ENCODE measurements at regions not wholly inside any gene's neighbourhood (a gene's known extent, or its start where the extent isn't known, plus 50 kb on each side); places are given as distances from the start of the nearest gene placed in this dataset.
"Not testable (repeated sequence)": the region's sequence is repeated elsewhere in the genome, so short reads cannot be mapped to it uniquely, and the experiment has no call there.

DNA sequence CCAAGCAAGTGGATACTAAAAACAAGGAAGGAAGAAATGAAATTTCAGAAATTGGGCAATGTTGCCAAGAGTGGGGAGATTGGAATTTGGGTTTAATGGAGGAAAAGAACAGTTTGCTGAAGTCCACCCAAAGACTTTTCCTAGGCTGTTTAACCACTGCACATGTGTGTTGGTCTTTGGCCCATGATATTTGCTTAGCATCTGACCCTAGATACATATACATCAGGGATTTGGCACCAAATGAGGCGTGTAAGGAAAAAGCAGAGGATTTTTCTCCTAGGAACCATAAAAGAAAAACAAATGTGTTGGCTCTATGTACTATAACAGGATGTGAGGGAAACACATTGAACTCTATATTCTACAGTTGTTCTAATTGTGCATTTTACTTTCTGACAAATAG is 80.7 kb upstream of the CD28 start:
- TF ChIP-seq ETS1 (IDR thresholded peaks at IDR 0.05): no peak
- TF ChIP-seq NANOG (IDR thresholded peaks at IDR 0.05; ENCODE audit: borderline replicate concordance): no peak
- no peak for TF ChIP-seq CREB1 (CRISPR knock-in tag; IDR thresholded peaks at IDR 0.05; ENCODE audit: low read depth)
- no peak for TF ChIP-seq ZNF114 (CRISPR knock-in tag; IDR thresholded peaks at IDR 0.05)
- TF ChIP-seq EZH2 (IDR thresholded peaks at IDR 0.05; ENCODE audit: low read depth, unreplicated experiment): no peak
- TF ChIP-seq, protein P1, sequence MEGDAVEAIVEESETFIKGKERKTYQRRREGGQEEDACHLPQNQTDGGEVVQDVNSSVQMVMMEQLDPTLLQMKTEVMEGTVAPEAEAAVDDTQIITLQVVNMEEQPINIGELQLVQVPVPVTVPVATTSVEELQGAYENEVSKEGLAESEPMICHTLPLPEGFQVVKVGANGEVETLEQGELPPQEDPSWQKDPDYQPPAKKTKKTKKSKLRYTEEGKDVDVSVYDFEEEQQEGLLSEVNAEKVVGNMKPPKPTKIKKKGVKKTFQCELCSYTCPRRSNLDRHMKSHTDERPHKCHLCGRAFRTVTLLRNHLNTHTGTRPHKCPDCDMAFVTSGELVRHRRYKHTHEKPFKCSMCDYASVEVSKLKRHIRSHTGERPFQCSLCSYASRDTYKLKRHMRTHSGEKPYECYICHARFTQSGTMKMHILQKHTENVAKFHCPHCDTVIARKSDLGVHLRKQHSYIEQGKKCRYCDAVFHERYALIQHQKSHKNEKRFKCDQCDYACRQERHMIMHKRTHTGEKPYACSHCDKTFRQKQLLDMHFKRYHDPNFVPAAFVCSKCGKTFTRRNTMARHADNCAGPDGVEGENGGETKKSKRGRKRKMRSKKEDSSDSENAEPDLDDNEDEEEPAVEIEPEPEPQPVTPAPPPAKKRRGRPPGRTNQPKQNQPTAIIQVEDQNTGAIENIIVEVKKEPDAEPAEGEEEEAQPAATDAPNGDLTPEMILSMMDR (conservative IDR thresholded peaks at IDR 0.05; ENCODE audit: low read depth in 2 of 2): no peak

GRCh38 chr2:203626247-203626646 is 80.2 kb upstream of the CD28 start:
- not testable (repeated sequence) for ATAC-seq; H3K4me1 Mint-ChIP-seq; H3K4me3 ChIP-seq; H3K4me3 Mint-ChIP-seq; H3K27me3 Mint-ChIP-seq (ENCODE audit: insufficient read depth, low read depth, poor library complexity); H3K36me3 ChIP-seq (ENCODE audit: insufficient read depth); H3F3A ChIP-seq (replicated peaks; ENCODE audit: low read depth); H3K79me2 ChIP-seq (replicated peaks; ENCODE audit: insufficient read depth); H3K4me2 ChIP-seq; H3K27ac ChIP-seq (ENCODE audit: low read depth); H3K9me3 Mint-ChIP-seq; H3K9me2 ChIP-seq (ENCODE audit: insufficient read depth); H4K20me1 ChIP-seq (replicated peaks; ENCODE audit: insufficient read depth); H3K36me3 Mint-ChIP-seq (ENCODE audit: low read depth); H3K27ac Mint-ChIP-seq; DNase-seq (ENCODE audit: low spot score); H3K27me3 ChIP-seq (ENCODE audit: insufficient read depth); H3K4me1 ChIP-seq (ENCODE audit: insufficient read depth)
- peak overlapping the region; percentile 43; the same call in 1 of the 2 replicates for H2AFZ ChIP-seq

More for the DNA sequence above, 80.7 kb upstream of the CD28 start:
- no peak overlapping the region for H3K27ac Mint-ChIP-seq
- no peaks in the 10 kb centered on the region for H3K9me3 Mint-ChIP-seq
- Histone ChIP-seq H4K20me1 (replicated peaks; ENCODE audit: insufficient read depth) (no peaks in the 10 kb centered on the region), H2AFZ (peak overlapping the region; percentile 43; the same call in 1 of the 2 replicates), H3K36me3 (ENCODE audit: insufficient read depth) (no peaks in the 10 kb centered on the region), H3K27me3 (ENCODE audit: insufficient read depth) (no peaks in the 10 kb centered on the region), H3K27ac (ENCODE audit: low read depth) (no peak overlapping the region), H3K79me2 (replicated peaks; ENCODE audit: insufficient read depth) (no peaks in the 10 kb centered on the region), H3K9me2 (ENCODE audit: insufficient read depth) (no peaks in the 10 kb centered on the region), H3K4me1 (ENCODE audit: insufficient read depth) (no peaks in the 10 kb centered on the region), H3F3A (replicated peaks; ENCODE audit: low read depth) (no peaks in the 10 kb centered on the region), H3K4me2 (no peak overlapping the region), H3K4me3 (no peak overlapping the region)
- ATAC-seq (no peak), DNase-seq (ENCODE audit: low spot score) (no peak)
- H3K4me3 Mint-ChIP-seq: no peak overlapping the region
- no peaks in the 10 kb centered on the region for H3K4me1 Mint-ChIP-seq
- peaks cover 5% of the 10 kb centered on the region for H3K27me3 Mint-ChIP-seq (ENCODE audit: insufficient read depth, low read depth, poor library complexity)
- H3K36me3 Mint-ChIP-seq (ENCODE audit: low read depth): no peaks in the 10 kb centered on the region

- H3K9me2 ChIP-seq (ENCODE audit: insufficient read depth): no peaks in the 10 kb centered on the region
- H3K27me3 ChIP-seq (ENCODE audit: insufficient read depth): no peaks in the 10 kb centered on the region
- DNase-seq (ENCODE audit: low spot score): no peak
- H3K4me1 Mint-ChIP-seq: no peaks in the 10 kb centered on the region
- H3K27ac Mint-ChIP-seq: no peak overlapping the region
- no peaks in the 10 kb centered on the region for H3K79me2 ChIP-seq (replicated peaks; ENCODE audit: insufficient read depth)
- H3K4me3 ChIP-seq: no peak overlapping the region
- H3K27me3 Mint-ChIP-seq (ENCODE audit: insufficient read depth, low read depth, poor library complexity): peaks cover 5% of the 10 kb centered on the region
- no peaks in the 10 kb centered on the region for H3K9me3 Mint-ChIP-seq
- H4K20me1 ChIP-seq (replicated peaks; ENCODE audit: insufficient read depth): no peaks in the 10 kb centered on the region
- no peak overlapping the region for H3K4me3 Mint-ChIP-seq
- ATAC-seq: no peak
- H3K36me3 Mint-ChIP-seq (ENCODE audit: low read depth): no peaks in the 10 kb centered on the region
- no peaks in the 10 kb centered on the region for H3K4me1 ChIP-seq (ENCODE audit: insufficient read depth)
- H2AFZ ChIP-seq: no peak overlapping the region; the same call in 1 of the 2 replicates
- no peak overlapping the region for H3K4me2 ChIP-seq
- H3K36me3 ChIP-seq (ENCODE audit: insufficient read depth): no peaks in the 10 kb centered on the region
- H3K27ac ChIP-seq (ENCODE audit: low read depth): no peak overlapping the region
- H3F3A ChIP-seq (replicated peaks; ENCODE audit: low read depth): no peaks in the 10 kb centered on the region
- TF ChIP-seq NANOG (IDR thresholded peaks at IDR 0.05; ENCODE audit: borderline replicate concordance) (no peak), EZH2 (IDR thresholded peaks at IDR 0.05; ENCODE audit: low read depth, unreplicated experiment) (no peak), STAT1 (IDR thresholded peaks at IDR 0.05; ENCODE audit: unreplicated experiment) (no peak), ETS1 (IDR thresholded peaks at IDR 0.05) (no peak)
Measured at GRCh38 chr2:203626952-203627681, 79.3 kb upstream of the CD28 start.
